SW480 (cell line): ENCODE measurements at regions not wholly inside any gene's neighbourhood (a gene's known extent, or its start where the extent isn't known, plus 50 kb on each side); places are given as distances from the start of the nearest gene placed in this dataset.

Experiments used
- DNase-seq: peaks from one replicate; pipeline ENCODE4 v3.0.0-alpha.2; 2016; ENCODE audit warnings: low spot score

DNA sequence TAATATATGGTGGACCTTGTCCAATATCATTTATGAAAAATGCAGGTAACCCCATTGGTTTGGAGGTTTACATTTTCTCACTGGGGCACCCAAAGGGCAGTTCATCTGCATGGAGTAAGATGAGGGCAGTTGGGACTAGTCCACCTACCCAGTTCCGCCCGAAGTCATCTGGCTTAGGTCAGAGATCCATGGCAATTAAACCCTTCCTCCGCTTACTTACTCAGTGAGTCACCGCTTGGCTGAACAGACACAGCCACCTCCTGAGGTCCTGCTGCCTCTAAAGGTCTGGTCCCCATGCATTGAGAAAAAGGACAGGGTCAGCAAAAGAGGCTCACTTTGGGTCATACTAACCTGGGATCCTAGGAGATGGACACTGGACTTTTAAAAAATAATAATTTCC, 102.9 kb upstream of the PRL start:
- DNase-seq: peak; percentile 11

- no peak for DNase-seq
These were observed 104.4 kb upstream of the PRL start for GRCh38 chr6:22401206-22401605.

GRCh38 chr6:22401932-22402331, 105.1 kb upstream of the PRL start:
- no peak for DNase-seq

DNA sequence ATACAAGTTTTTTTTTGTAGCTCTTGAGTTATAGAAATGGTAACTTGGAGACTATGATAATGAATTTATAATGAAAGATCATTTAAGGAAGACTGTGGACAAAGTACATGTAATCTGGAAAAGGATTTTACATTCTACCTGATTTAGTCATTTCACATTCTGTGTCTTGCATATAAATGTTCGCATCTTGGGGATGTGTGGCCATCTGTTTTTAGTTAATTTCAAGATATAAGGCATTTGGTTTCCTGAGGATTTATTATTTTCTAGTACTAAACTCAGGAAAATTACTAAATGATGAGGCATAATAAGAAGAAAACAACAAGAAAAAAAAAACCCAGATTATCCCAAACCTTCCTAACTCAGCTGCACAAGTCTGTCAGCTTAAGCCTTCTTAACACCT, 112.7 kb upstream of the PRL start:
- no peak for DNase-seq

GRCh38 chr6:22411376-22412105, 114.7 kb upstream of the PRL start:
- DNase-seq: no peak

DNA sequence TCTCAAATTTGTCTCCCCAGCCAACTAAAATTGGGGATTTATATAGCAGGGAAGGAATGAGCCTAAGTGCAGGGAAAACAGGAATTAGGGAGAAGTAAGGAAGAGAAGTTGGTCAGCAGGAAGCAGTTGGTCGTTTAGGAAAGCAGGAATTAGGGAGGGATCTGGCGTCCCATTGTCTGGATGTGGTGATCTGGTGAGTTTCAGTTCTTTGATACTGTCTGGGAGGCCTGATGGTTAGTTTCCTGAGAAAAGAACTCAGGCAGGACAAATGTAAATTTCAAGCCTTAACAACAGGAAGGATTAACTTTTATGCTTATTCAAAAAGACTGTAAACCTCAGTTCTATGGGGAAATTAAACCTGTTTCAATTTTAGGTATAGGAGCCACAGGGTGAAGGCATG, 116.2 kb upstream of the PRL start:
- DNase-seq: no peak

- DNase-seq: no peak
These were observed 117.0 kb upstream of the PRL start for GRCh38 chr6:22413681-22414311.

DNA sequence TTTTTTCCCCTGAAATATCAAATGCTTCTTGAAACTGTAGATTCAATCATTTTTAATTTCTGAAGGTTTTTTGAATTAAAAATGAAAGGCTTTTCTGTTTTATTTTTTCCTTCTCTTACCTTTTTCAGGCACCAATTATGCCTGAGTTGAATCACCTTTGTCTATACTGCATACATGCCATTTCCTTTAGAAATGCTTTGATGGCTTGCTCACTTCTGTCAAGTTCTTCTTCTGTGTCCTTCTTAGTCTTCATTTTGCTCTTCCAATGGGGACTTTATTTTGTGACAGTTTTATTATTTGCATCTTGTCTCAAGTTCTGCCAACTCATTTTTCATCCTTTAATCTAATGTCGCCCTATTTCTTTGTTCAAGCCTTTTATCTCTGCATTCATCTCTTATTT, 121.9 kb upstream of the PRL start:
- DNase-seq: no peak

DNA sequence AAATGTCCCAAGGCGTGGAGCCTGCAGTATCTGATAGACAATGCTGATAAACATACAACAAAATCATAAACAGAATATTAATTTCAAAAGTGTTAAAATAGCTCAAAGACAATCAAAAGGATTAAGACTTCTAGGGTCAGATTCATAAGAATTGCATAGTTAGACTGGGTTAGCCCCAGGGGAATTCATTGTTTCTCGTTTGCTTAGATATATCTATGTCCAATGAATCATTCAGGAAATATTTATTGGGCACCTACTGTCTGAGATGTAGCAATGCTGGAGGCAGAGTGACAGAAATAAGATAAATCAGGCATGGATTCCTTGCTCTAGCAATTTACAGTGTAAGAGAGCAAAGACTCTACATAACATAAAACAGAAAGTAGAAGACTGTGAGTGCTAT, 124.4 kb upstream of the PRL start:
- DNase-seq: no peak

DNA sequence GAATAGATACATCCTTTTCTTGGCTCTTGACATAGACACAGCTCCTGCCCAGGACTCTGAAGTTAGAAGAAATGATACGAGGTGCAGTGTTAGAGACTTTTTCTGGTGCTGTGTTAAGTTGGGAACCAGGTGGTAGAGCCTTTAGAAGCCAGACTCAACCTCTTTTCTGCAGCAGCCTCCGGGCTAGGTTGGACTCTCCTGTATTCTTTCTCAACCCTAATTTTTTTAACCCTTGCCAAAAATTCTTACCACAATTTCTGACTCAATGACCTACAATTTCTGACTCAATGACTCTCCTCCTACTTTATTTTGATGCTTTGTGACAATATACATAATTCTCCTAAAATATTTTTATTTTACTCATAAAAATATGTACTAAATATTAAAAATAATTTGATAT, 127.4 kb upstream of the PRL start:
- DNase-seq: no peak

DNA sequence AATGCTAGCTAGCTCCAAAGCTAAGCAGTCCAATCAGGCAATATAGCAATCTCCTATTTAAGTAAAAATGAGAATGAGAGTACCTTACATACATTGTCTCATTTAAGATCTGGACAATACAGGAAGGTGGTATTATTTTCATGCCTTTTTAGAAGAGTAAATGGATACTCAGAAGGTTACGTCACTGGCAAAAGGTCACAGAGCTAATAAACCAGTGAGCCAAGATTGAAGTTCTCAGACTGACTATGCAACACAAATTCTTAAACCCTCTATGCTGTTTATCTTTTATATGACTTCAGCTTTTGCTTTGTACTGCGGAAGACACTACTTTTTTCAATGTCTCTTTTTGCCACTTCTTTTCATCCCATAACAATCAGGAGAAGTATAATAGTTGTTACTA, 135.2 kb upstream of the PRL start:
- DNase-seq: no peak

- no peak for DNase-seq
These were observed 135.6 kb upstream of the HDGFL1 start for GRCh38 chr6:22433745-22434144.

- DNase-seq: no peak
These were observed 134.2 kb upstream of the HDGFL1 start for GRCh38 chr6:22435151-22435550.

DNA sequence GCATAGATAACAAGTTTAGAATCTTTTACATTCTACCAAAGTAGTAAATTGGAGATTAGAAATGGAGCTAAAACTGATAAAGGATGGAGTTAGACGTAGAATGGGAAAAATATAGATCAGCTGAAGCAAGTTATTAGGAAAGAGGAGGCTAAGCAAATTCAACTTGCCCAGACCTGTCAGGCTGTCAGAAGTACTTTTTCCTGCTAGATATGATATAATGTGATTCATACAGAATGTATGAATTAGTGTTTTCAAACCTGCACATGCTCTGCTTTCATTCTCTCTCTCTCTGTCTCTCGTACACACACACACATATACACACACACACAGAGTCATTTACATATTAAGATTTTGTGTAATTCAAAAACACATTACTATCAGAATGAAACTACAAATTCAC, 133.2 kb upstream of the HDGFL1 start:
- DNase-seq: no peak

GRCh38 chr6:22437665-22438064, 131.7 kb upstream of the HDGFL1 start:
- DNase-seq: no peak

DNA sequence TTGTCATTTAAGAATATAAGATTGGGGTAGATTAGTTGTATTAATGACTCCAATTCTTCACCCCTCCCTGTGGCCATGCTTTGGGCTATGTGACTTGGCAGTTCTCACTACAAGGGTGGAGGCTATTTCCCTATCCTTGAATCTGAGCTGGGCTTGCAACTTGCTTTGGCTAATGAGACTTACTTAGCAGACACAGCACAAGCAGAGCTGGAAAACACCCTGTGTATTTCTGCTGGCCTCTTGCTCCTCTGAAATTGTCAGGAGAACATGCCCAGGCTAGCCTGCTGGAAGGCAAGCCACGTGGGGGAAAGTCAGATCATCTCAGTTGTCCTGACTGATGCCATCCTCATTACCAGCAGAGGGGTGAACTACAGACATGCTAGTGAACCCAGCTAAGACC, 126.5 kb upstream of the HDGFL1 start:
- no peak for DNase-seq

- DNase-seq: no peak
These were observed 125.0 kb upstream of the HDGFL1 start for GRCh38 chr6:22444330-22444729.

GRCh38 chr6:22445946-22446345, 123.4 kb upstream of the HDGFL1 start:
- no peak for DNase-seq

- no peak for DNase-seq
These were observed 121.8 kb upstream of the HDGFL1 start for GRCh38 chr6:22447249-22448196.

GRCh38 chr6:22448291-22448711, 121.1 kb upstream of the HDGFL1 start:
- no peak for DNase-seq

DNA sequence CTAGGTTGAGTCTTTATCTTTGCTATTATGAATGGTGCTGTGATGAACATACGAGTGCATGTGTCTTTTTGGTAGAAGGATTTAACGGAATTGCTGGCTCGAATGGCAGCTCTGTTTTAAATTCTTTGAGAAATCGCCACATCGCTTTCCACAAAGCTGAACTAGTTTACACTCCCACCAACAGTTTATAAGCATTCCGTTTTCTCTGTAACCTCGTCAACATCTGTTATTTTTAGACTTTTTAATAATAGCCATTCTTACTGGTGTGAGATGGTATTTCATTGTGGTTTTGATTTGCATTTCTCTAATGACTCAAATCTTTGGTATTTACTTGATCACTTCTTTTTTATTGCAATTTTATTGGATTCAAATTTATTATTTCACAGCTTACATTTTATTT, 117.4 kb upstream of the HDGFL1 start:
- no peak for DNase-seq

DNA sequence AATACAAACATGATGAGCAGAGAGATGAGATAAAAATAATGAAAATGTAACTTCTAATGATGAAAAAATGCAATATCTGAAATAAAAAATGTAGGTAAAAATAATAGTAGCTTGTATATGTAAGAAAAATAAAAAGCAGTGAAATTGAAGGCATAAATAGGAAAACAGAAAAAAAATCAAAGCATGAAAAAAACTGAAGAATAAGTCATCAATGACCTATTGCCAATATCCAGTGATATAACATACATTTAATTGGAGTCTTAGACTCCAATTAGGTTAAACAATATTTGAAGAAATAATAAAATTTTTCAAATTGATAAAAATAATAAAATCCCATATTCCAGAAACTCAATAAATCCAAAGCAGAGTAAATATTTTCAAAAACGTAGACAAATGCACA, 114.0 kb upstream of the HDGFL1 start:
- no peak for DNase-seq

DNA sequence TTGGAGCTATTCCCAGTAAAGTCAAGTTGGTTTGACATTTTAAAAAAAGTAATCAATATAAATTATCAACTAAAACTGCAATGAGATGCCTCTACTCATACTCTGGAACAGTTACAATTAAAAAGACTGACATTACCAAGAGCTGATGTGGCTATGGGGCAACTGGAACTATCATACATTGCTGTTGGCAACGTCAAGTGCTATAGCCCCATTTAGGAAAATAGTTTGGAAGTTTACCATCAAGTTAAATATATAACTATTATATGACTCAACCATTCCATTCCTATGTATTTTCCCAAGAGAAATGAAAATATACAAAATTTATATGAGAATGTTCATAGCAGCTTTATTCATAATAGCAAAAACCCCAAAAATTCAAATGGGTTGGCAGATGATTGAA, 111.4 kb upstream of the HDGFL1 start:
- no peak for DNase-seq
